NCI-H2171 treated with DMSO at 0.1 percent for 48 hours (cell line): ENCODE measurements at regions not wholly inside any gene's neighbourhood (a gene's known extent, or its start where the extent isn't known, plus 50 kb on each side); places are given as distances from the start of the nearest gene placed in this dataset.
A peak's percentile ranks its signal among the peaks of the same experiment; 100 is the strongest.
"Not testable (repeated sequence)": the region's sequence is repeated elsewhere in the genome, so short reads cannot be mapped to it uniquely, and the experiment has no call there.

Source experiments
- DNase-seq: peaks from one replicate; lab custom pipeline; 2025; lab: John Stamatoyannopoulos, UW

- no peak for DNase-seq
Observed at GRCh38 chr6:169378620-169379381, 125.2 kb upstream of the THBS2 start.

- DNase-seq = no peak
Observed at GRCh38 chr6:169376458-169376857, 122.8 kb upstream of the THBS2 start.

- no peak for DNase-seq
Observed at GRCh38 chr6:169372589-169372988, 118.9 kb upstream of the THBS2 start.

GRCh38 chr6:169371344-169372127 lies 117.9 kb upstream of the THBS2 start:
- DNase-seq = peak; percentile 23

GRCh38 chr6:169370666-169371343 lies 117.2 kb upstream of the THBS2 start:
- DNase-seq = no peak

GRCh38 chr6:169370054-169370453 lies 116.4 kb upstream of the THBS2 start:
- DNase-seq = no peak

GRCh38 chr6:169368200-169368599 lies 114.6 kb upstream of the THBS2 start:
- DNase-seq = no peak

GRCh38 chr6:169367507-169367906 lies 113.9 kb upstream of the THBS2 start:
- DNase-seq = no peak

- DNase-seq = no peak
Observed at GRCh38 chr6:169366258-169366901, 112.7 kb upstream of the THBS2 start.

- DNase-seq = no peak
Observed at GRCh38 chr6:169365567-169366257, 112.1 kb upstream of the THBS2 start.

- DNase-seq = no peak
Observed at GRCh38 chr6:169363590-169363989, 109.9 kb upstream of the THBS2 start.

GRCh38 chr6:169362501-169363121 lies 109.0 kb upstream of the THBS2 start:
- DNase-seq = no peak

GRCh38 chr6:169355001-169355400 lies 101.4 kb upstream of the THBS2 start:
- not testable (repeated sequence) for DNase-seq

GRCh38 chr6:169345146-169345545 lies 91.5 kb upstream of the THBS2 start:
- no peak for DNase-seq

- no peak for DNase-seq
Observed at GRCh38 chr6:169344750-169345065, 91.1 kb upstream of the THBS2 start.

- DNase-seq = no peak
Observed at GRCh38 chr6:169343886-169344749, 90.5 kb upstream of the THBS2 start.

- DNase-seq = no peak
Observed at GRCh38 chr6:169342710-169343109, 89.1 kb upstream of the THBS2 start.

- DNase-seq = no peak
Observed at GRCh38 chr6:169341706-169342105, 88.1 kb upstream of the THBS2 start.

GRCh38 chr6:169341065-169341464 lies 87.4 kb upstream of the THBS2 start:
- DNase-seq = no peak

GRCh38 chr6:169340395-169340794 lies 86.7 kb upstream of the THBS2 start:
- no peak for DNase-seq
